Esophagus squamous epithelium (tissue), 4 donors: ENCODE measurements at regions not wholly inside any gene's neighbourhood (a gene's known extent, or its start where the extent isn't known, plus 50 kb on each side); places are given as distances from the start of the nearest gene placed in this dataset.

Source experiments
- POLR2A ChIP-seq, 4 donors: fragments of 450-650 bp; IDR thresholded peaks; one replicate each; pipeline ENCODE4 v1.6.1; 2017; ENCODE audit warnings: antibody characterized with exemption in 4 of 4, mild to moderate bottlenecking in 4 of 4, moderate library complexity in 3 of 4
- TF ChIP-seq, protein P1 (sequence below), 6 experiments: fragments of 450-650 bp in 4 of 6; fragments of 200-600 bp in 2 of 6; sonication (generic) in 2 of 6; IDR thresholded peaks; one replicate each; pipeline ENCODE4 v1.5.1; 2016 to 2019; ENCODE audit warnings: antibody characterized with exemption in 6 of 6, mild to moderate bottlenecking in 4 of 6, moderate library complexity in 4 of 6

DNA sequence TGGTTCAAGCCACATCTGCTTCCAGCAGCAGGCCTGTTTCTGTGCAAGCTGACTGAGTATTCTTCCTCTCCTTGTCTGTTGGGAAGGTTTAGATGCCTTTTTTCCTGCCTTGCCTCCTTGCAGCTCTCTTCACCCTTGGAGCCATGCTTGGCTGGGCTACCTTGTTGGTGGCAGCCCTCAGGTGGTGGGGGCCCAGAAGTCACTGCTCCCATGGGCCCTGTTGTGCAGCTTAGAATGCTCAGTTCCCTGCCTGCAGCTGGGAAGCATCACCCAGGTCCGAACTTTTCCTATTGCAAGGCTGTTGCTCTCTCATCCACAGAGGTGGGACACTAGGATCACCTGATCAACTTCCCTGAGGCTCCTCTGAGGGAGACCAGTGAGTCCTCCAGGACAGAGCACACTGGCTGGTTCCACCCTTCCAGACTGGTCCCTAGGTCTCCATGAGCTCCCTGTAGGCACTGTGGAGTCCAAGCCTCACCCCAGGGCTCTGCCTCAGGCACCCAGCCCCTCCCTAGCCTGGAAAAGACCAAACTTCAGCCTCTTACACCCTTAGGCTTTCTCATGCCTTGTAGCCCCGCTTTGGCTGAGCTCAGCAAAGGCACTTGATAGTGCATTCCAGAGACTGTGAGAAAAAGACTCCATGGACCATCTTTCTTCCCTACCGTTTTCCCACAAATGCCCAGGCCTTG lies 219.3 kb upstream of the SH3BP4 start:
- TF ChIP-seq, protein P1, sequence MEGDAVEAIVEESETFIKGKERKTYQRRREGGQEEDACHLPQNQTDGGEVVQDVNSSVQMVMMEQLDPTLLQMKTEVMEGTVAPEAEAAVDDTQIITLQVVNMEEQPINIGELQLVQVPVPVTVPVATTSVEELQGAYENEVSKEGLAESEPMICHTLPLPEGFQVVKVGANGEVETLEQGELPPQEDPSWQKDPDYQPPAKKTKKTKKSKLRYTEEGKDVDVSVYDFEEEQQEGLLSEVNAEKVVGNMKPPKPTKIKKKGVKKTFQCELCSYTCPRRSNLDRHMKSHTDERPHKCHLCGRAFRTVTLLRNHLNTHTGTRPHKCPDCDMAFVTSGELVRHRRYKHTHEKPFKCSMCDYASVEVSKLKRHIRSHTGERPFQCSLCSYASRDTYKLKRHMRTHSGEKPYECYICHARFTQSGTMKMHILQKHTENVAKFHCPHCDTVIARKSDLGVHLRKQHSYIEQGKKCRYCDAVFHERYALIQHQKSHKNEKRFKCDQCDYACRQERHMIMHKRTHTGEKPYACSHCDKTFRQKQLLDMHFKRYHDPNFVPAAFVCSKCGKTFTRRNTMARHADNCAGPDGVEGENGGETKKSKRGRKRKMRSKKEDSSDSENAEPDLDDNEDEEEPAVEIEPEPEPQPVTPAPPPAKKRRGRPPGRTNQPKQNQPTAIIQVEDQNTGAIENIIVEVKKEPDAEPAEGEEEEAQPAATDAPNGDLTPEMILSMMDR (IDR thresholded peaks at IDR 0.05), result no peak
- no peak for TF ChIP-seq POLR2A (IDR thresholded peaks at IDR 0.05)
